ENCODE measurements at regions not wholly inside any gene's neighbourhood (a gene's known extent, or its start where the extent isn't known, plus 50 kb on each side); places are given as distances from the start of the nearest gene placed in this dataset.

- DNase-seq (ENCODE audit: low read depth) = no peak
Observed at GRCh38 chr18:72181241-72181764, 362.8 kb downstream of the CBLN2 start.

- DNase-seq (ENCODE audit: low read depth) = no peak
Observed at GRCh38 chr18:72180689-72181088, 363.5 kb downstream of the CBLN2 start.

GRCh38 chr18:72174972-72175649 is 369.0 kb downstream of the CBLN2 start:
- no peak for DNase-seq (ENCODE audit: low read depth)

- DNase-seq (ENCODE audit: low read depth) = no peak
Observed at GRCh38 chr18:72171596-72171995, 372.5 kb downstream of the CBLN2 start.

- DNase-seq (ENCODE audit: low read depth) = no peak
Observed at GRCh38 chr18:72161691-72162090, 382.5 kb downstream of the CBLN2 start.

GRCh38 chr18:72160510-72161445 is 383.4 kb downstream of the CBLN2 start:
- DNase-seq (ENCODE audit: low read depth) = no peak

GRCh38 chr18:72155327-72155726 is 388.8 kb downstream of the CBLN2 start:
- no peak for DNase-seq (ENCODE audit: low read depth)

- no peak for DNase-seq (ENCODE audit: low read depth)
Observed at GRCh38 chr18:72154926-72155325, 389.2 kb downstream of the CBLN2 start.

GRCh38 chr18:72152935-72153334 is 391.2 kb downstream of the CBLN2 start:
- no peak for DNase-seq (ENCODE audit: low read depth)

- DNase-seq (ENCODE audit: low read depth) = no peak
Observed at GRCh38 chr18:72147830-72148229, 396.3 kb downstream of the CBLN2 start.

- DNase-seq (ENCODE audit: low read depth) = no peak
Observed at GRCh38 chr18:72140007-72140406, 404.1 kb downstream of the CBLN2 start.

GRCh38 chr18:72128649-72129048 is 415.5 kb downstream of the CBLN2 start:
- DNase-seq (ENCODE audit: low read depth) = no peak

- DNase-seq (ENCODE audit: low read depth) = no peak
Observed at GRCh38 chr18:72122103-72122502, 422.0 kb downstream of the CBLN2 start.

GRCh38 chr18:72119082-72119481 is 425.1 kb downstream of the CBLN2 start:
- no peak for DNase-seq (ENCODE audit: low read depth)

- no peak for DNase-seq (ENCODE audit: low read depth)
Observed at GRCh38 chr18:72114801-72115594, 429.1 kb downstream of the CBLN2 start.

GRCh38 chr18:72107647-72108383 is 436.3 kb downstream of the CBLN2 start:
- DNase-seq (ENCODE audit: low read depth) = no peak

- no peak for DNase-seq (ENCODE audit: low read depth)
Observed at GRCh38 chr18:72104851-72105250, 439.3 kb downstream of the CBLN2 start.

- DNase-seq (ENCODE audit: low read depth) = no peak
Observed at GRCh38 chr18:72102412-72102811, 441.7 kb downstream of the CBLN2 start.

- no peak for DNase-seq (ENCODE audit: low read depth)
Observed at GRCh38 chr18:72100465-72101004, 443.6 kb downstream of the CBLN2 start.

GRCh38 chr18:72091369-72091768 is 452.8 kb downstream of the CBLN2 start:
- no peak for DNase-seq (ENCODE audit: low read depth)

GRCh38 chr18:72089432-72089831 is 454.7 kb downstream of the CBLN2 start:
- DNase-seq (ENCODE audit: low read depth) = no peak
